AG04449 (cell line): ENCODE measurements at regions not wholly inside any gene's neighbourhood (a gene's known extent, or its start where the extent isn't known, plus 50 kb on each side); places are given as distances from the start of the nearest gene placed in this dataset.

Experiments
- CTCF ChIA-PET: fragments of 350-600 bp; formaldehyde crosslinking; extraction: SDS; loops from one replicate; lab custom pipeline; 2021; ENCODE audit warnings: antibody characterized with exemption; lab: Yijun Ruan, JAX
- POLR2A ChIA-PET: fragments of 400-600, 350-600 bp; formaldehyde crosslinking; extraction: SDS; loops from one replicate; lab custom pipeline; 2020; ENCODE audit warnings: antibody characterized with exemption, inconsistent platforms; lab: Yijun Ruan, JAX
- DNase-seq: peaks from one replicate; pipeline ENCODE4 v3.0.0-alpha.2; 2010; ENCODE audit warnings: low read depth, low spot score
- H3K4me3 ChIP-seq: 2 replicates; pipeline ENCODE4 v1.5.1; 2011; ENCODE audit warnings: low read depth, mild to moderate bottlenecking, control low read depth, low read length
- CTCF ChIP-seq: IDR thresholded peaks from one replicate; pipeline ENCODE4 v1.5.1; 2011; ENCODE audit warnings: mild to moderate bottlenecking, moderate library complexity, low read length, control low read depth, inconsistent platforms; ENCODE audit not compliant: insufficient read depth; ENCODE audit errors: missing control alignments

GRCh38 chr1:79530055-79530454, 523.5 kb upstream of the ADGRL4 start:
- DNase-seq = no peak
- TF ChIP-seq CTCF = no peak
- ChIA-PET CTCF (no interaction called here), POLR2A (no interaction called here)
- H3K4me3 ChIP-seq = no peak overlapping the region

GRCh38 chr1:79524126-79524525, 517.6 kb upstream of the ADGRL4 start:
- no peak for DNase-seq
- ChIA-PET POLR2A (no interaction called here), CTCF (no interaction called here)
- no peak for TF ChIP-seq CTCF
- no peak overlapping the region for H3K4me3 ChIP-seq

GRCh38 chr1:79519084-79519760, 512.7 kb upstream of the ADGRL4 start:
- no peak for DNase-seq

GRCh38 chr1:79517470-79518224, 511.1 kb upstream of the ADGRL4 start:
- H3K4me3 ChIP-seq = no peak overlapping the region
- POLR2A ChIA-PET = no interaction called here
- CTCF ChIA-PET = interaction anchor here (0.9 kb wide), 1 partner anchor 70 kb away, joined by 3 read pairs; no protein-coding TSS in a partner anchor
- DNase-seq = no peak
- no peak for TF ChIP-seq CTCF

More at GRCh38 chr1:79519084-79519760, 512.7 kb upstream of the ADGRL4 start:
- ChIA-PET CTCF (no interaction called here), POLR2A (no interaction called here)
- H3K4me3 ChIP-seq = no peak overlapping the region
- no peak for TF ChIP-seq CTCF

- no peak for DNase-seq
- no peak for TF ChIP-seq CTCF
- H3K4me3 ChIP-seq = no peak overlapping the region
- CTCF ChIA-PET = no interaction called here
- POLR2A ChIA-PET = no interaction called here
Observed at GRCh38 chr1:79507770-79508169, 501.2 kb upstream of the ADGRL4 start.

GRCh38 chr1:79501153-79501552, 494.6 kb upstream of the ADGRL4 start:
- ChIA-PET CTCF (no interaction called here), POLR2A (no interaction called here)
- no peak overlapping the region for H3K4me3 ChIP-seq
- no peak for TF ChIP-seq CTCF
- no peak for DNase-seq
